ENCODE measurements at regions not wholly inside any gene's neighbourhood (a gene's known extent, or its start where the extent isn't known, plus 50 kb on each side); places are given as distances from the start of the nearest gene placed in this dataset.

GRCh38 chr3:34357461-34357860, 559.0 kb downstream of the PDCD6IP start:
- Histone ChIP-seq H4K12ac (ENCODE audit: low read depth, low read length) (no peak overlapping the region), H3K4ac (ENCODE audit: low read depth, low read length) (no peak overlapping the region), H2BK120ac (ENCODE audit: insufficient read depth, low read length, poor library complexity) (no peak overlapping the region)

GRCh38 chr3:34359064-34359463, 560.6 kb downstream of the PDCD6IP start:
- H2BK120ac ChIP-seq (ENCODE audit: insufficient read depth, low read length, poor library complexity): no peak overlapping the region
- no peak overlapping the region for H3K9ac ChIP-seq (ENCODE audit: low read length)
- no peak overlapping the region for H3K27ac ChIP-seq (ENCODE audit: low read depth, low read length)
- H3K36me3 ChIP-seq (ENCODE audit: control insufficient read depth in 1 of 2, insufficient read depth in 2 of 2, low read length in 2 of 2): no peaks in the 10 kb centered on the region
- H3K18ac ChIP-seq (ENCODE audit: low read length): no peak overlapping the region
- H3K4me3 ChIP-seq (ENCODE audit: low read depth, low read length): no peak overlapping the region
- no peak overlapping the region for H4K8ac ChIP-seq (ENCODE audit: low read depth, low read length)
- no peaks in the 10 kb centered on the region for H3K79me1 ChIP-seq (ENCODE audit: low read length)
- no peak overlapping the region for H4K12ac ChIP-seq (ENCODE audit: low read depth, low read length)
- H2BK5ac ChIP-seq (ENCODE audit: low read depth, low read length, poor library complexity): no peak overlapping the region
- no peaks in the 10 kb centered on the region for H3K9me3 ChIP-seq (ENCODE audit: insufficient read depth, low read depth, low read length)
- no peak overlapping the region for H4K91ac ChIP-seq (ENCODE audit: low read depth, low read length)
- no peaks in the 10 kb centered on the region for H3K79me2 ChIP-seq (ENCODE audit: control insufficient read depth, insufficient read depth, low read length, poor library complexity)
- no peak overlapping the region for H2AK5ac ChIP-seq (ENCODE audit: low read length)
- no peak overlapping the region for H3K4me2 ChIP-seq (ENCODE audit: low read length)
- no peak overlapping the region for H3K4ac ChIP-seq (ENCODE audit: low read depth, low read length)
- H3K14ac ChIP-seq (ENCODE audit: low read length): no peak overlapping the region
- no peaks in the 10 kb centered on the region for H3K27me3 ChIP-seq (ENCODE audit: insufficient read depth, low read length)
- no peak for DNase-seq
- no CpG with 5 or more reads among the region's 2 CpGs for WGBS (ENCODE audit: extremely low coverage, insufficient coverage, insufficient read length)
- no peak overlapping the region for H3K23ac ChIP-seq (ENCODE audit: low read length)
- no peak overlapping the region for H2AFZ ChIP-seq (ENCODE audit: insufficient read depth, low read length, poor library complexity)
- H2BK12ac ChIP-seq (ENCODE audit: low read length): no peak overlapping the region
- peaks cover 0 to under 1% of the 10 kb centered on the region in 2 experiments for H3K4me1 ChIP-seq (ENCODE audit: control insufficient read depth in 1 of 2, insufficient read depth in 2 of 2, low read length in 2 of 2)

More at GRCh38 chr3:34357461-34357860, 559.0 kb downstream of the PDCD6IP start:
- no peaks in the 10 kb centered on the region for H3K4me1 ChIP-seq (ENCODE audit: control insufficient read depth in 1 of 2, insufficient read depth in 2 of 2, low read length in 2 of 2)
- WGBS (ENCODE audit: extremely low coverage, insufficient coverage, insufficient read length): no CpG with 5 or more reads among the region's 4 CpGs
- H3K79me1 ChIP-seq (ENCODE audit: low read length): no peaks in the 10 kb centered on the region
- no peak overlapping the region for H4K8ac ChIP-seq (ENCODE audit: low read depth, low read length)
- no peak overlapping the region for H3K18ac ChIP-seq (ENCODE audit: low read length)
- peak in 1 of 2 donors; percentile 41 for DNase-seq
- H3K4me2 ChIP-seq (ENCODE audit: low read length): no peak overlapping the region
- H3K4me3 ChIP-seq (ENCODE audit: low read depth, low read length): no peak overlapping the region
- H3K9me3 ChIP-seq (ENCODE audit: insufficient read depth, low read depth, low read length): no peaks in the 10 kb centered on the region
- H2BK5ac ChIP-seq (ENCODE audit: low read depth, low read length, poor library complexity): no peak overlapping the region
- H2AFZ ChIP-seq (ENCODE audit: insufficient read depth, low read length, poor library complexity): no peak overlapping the region
- no peaks in the 10 kb centered on the region for H3K79me2 ChIP-seq (ENCODE audit: control insufficient read depth, insufficient read depth, low read length, poor library complexity)
- no peak overlapping the region for H2AK5ac ChIP-seq (ENCODE audit: low read length)
- no peak overlapping the region for H3K9ac ChIP-seq (ENCODE audit: low read length)
- no peak overlapping the region for H3K14ac ChIP-seq (ENCODE audit: low read length)
- no peaks in the 10 kb centered on the region for H3K36me3 ChIP-seq (ENCODE audit: control insufficient read depth in 1 of 2, insufficient read depth in 2 of 2, low read length in 2 of 2)
- no peaks in the 10 kb centered on the region for H3K27me3 ChIP-seq (ENCODE audit: insufficient read depth, low read length)
- no peak overlapping the region for H2BK12ac ChIP-seq (ENCODE audit: low read length)
- H3K27ac ChIP-seq (ENCODE audit: low read depth, low read length): no peak overlapping the region
- no peak overlapping the region for H3K23ac ChIP-seq (ENCODE audit: low read length)
- H4K91ac ChIP-seq (ENCODE audit: low read depth, low read length): no peak overlapping the region

- Histone ChIP-seq H2AFZ (ENCODE audit: insufficient read depth, low read length, poor library complexity) (no peak overlapping the region), H2BK12ac (ENCODE audit: low read length) (no peak overlapping the region), H3K4ac (ENCODE audit: low read depth, low read length) (no peak overlapping the region), H3K4me3 (ENCODE audit: low read depth, low read length) (no peak overlapping the region), H3K27ac (ENCODE audit: low read depth, low read length) (no peak overlapping the region), H3K79me1 (ENCODE audit: low read length) (peaks cover 2% of the 10 kb centered on the region), H4K8ac (ENCODE audit: low read depth, low read length) (no peak overlapping the region), H3K4me1 (ENCODE audit: control insufficient read depth in 1 of 2, insufficient read depth in 2 of 2, low read length in 2 of 2) (peaks cover 0 to 7% of the 10 kb centered on the region in 2 experiments), H3K9me3 (ENCODE audit: insufficient read depth, low read depth, low read length) (no peaks in the 10 kb centered on the region), H4K91ac (ENCODE audit: low read depth, low read length) (no peak overlapping the region), H4K12ac (ENCODE audit: low read depth, low read length) (no peak overlapping the region), H3K14ac (ENCODE audit: low read length) (no peak overlapping the region), H3K36me3 (ENCODE audit: control insufficient read depth in 1 of 2, insufficient read depth in 2 of 2, low read length in 2 of 2) (no peaks in the 10 kb centered on the region), H3K23ac (ENCODE audit: low read length) (no peak overlapping the region), H3K9ac (ENCODE audit: low read length) (no peak overlapping the region), H2AK5ac (ENCODE audit: low read length) (no peak overlapping the region), H2BK5ac (ENCODE audit: low read depth, low read length, poor library complexity) (no peak overlapping the region), H3K4me2 (ENCODE audit: low read length) (no peak overlapping the region), H2BK120ac (ENCODE audit: insufficient read depth, low read length, poor library complexity) (no peak overlapping the region), H3K27me3 (ENCODE audit: insufficient read depth, low read length) (no peaks in the 10 kb centered on the region), H3K79me2 (ENCODE audit: control insufficient read depth, insufficient read depth, low read length, poor library complexity) (no peaks in the 10 kb centered on the region), H3K18ac (ENCODE audit: low read length) (no peak overlapping the region)
- DNase-seq: peak in 1 of 2 donors; percentile 30
- WGBS (ENCODE audit: extremely low coverage, insufficient coverage, insufficient read length): no CpG with 5 or more reads among the region's 5 CpGs
Measured at GRCh38 chr3:34360713-34361112, 562.3 kb downstream of the PDCD6IP start.

GRCh38 chr3:34361921-34362320, 563.5 kb downstream of the PDCD6IP start:
- H2BK12ac ChIP-seq (ENCODE audit: low read length): no peak overlapping the region
- no peak overlapping the region for H2AK5ac ChIP-seq (ENCODE audit: low read length)
- no peak overlapping the region for H3K4me3 ChIP-seq (ENCODE audit: low read depth, low read length)
- no peak overlapping the region for H3K4me2 ChIP-seq (ENCODE audit: low read length)
- no CpG with 5 or more reads among the region's 5 CpGs for WGBS (ENCODE audit: extremely low coverage, insufficient coverage, insufficient read length)
- peaks cover 2% of the 10 kb centered on the region for H3K79me1 ChIP-seq (ENCODE audit: low read length)
- no peak overlapping the region for H2BK5ac ChIP-seq (ENCODE audit: low read depth, low read length, poor library complexity)
- H3K36me3 ChIP-seq (ENCODE audit: control insufficient read depth in 1 of 2, insufficient read depth in 2 of 2, low read length in 2 of 2): no peaks in the 10 kb centered on the region
- H3K79me2 ChIP-seq (ENCODE audit: control insufficient read depth, insufficient read depth, low read length, poor library complexity): no peaks in the 10 kb centered on the region
- peak in 1 of 2 donors; percentile 37 for DNase-seq
- no peak overlapping the region for H2AFZ ChIP-seq (ENCODE audit: insufficient read depth, low read length, poor library complexity)
- no peak overlapping the region for H3K23ac ChIP-seq (ENCODE audit: low read length)
- H2BK120ac ChIP-seq (ENCODE audit: insufficient read depth, low read length, poor library complexity): no peak overlapping the region
- no peaks in the 10 kb centered on the region for H3K27me3 ChIP-seq (ENCODE audit: insufficient read depth, low read length)
- no peak overlapping the region for H3K18ac ChIP-seq (ENCODE audit: low read length)
- H4K12ac ChIP-seq (ENCODE audit: low read depth, low read length): no peak overlapping the region
- no peaks in the 10 kb centered on the region for H3K9me3 ChIP-seq (ENCODE audit: insufficient read depth, low read depth, low read length)
- H3K14ac ChIP-seq (ENCODE audit: low read length): no peak overlapping the region
- no peak overlapping the region for H3K27ac ChIP-seq (ENCODE audit: low read depth, low read length)
- no peak overlapping the region for H3K4ac ChIP-seq (ENCODE audit: low read depth, low read length)
- H3K4me1 ChIP-seq (ENCODE audit: control insufficient read depth in 1 of 2, insufficient read depth in 2 of 2, low read length in 2 of 2): peaks cover 0 to 7% of the 10 kb centered on the region in 2 experiments
- no peak overlapping the region for H4K91ac ChIP-seq (ENCODE audit: low read depth, low read length)
- no peak overlapping the region for H3K9ac ChIP-seq (ENCODE audit: low read length)
- no peak overlapping the region for H4K8ac ChIP-seq (ENCODE audit: low read depth, low read length)

Measured in trophoblast cell (in vitro differentiated cells and primary cell).